RWPE2 (cell line): ENCODE measurements at regions not wholly inside any gene's neighbourhood (a gene's known extent, or its start where the extent isn't known, plus 50 kb on each side); places are given as distances from the start of the nearest gene placed in this dataset.

Experiments used
- ATAC-seq: fragments of 200-7000 bp; cut with Tn5 transposase; 3 replicates; pipeline ENCODE4 v1.9.1; 2021; ENCODE audit warnings: low read depth
- DNase-seq: peaks from one replicate; pipeline ENCODE4 v3.0.0-alpha.2; 2020; ENCODE audit warnings: low spot score
- H3K27ac ChIP-seq: fragments of 450-650 bp; 2 replicates; pipeline ENCODE4 v1.5.1; 2017; ENCODE audit warnings: mild to moderate bottlenecking; ENCODE audit not compliant: poor library complexity, severe bottlenecking
- H3K27me3 ChIP-seq: fragments of 250-450 bp; sonication (Bioruptor Pico); 2 replicates; pipeline ENCODE4 v1.5.1; 2021; ENCODE audit warnings: mild to moderate bottlenecking, moderate library complexity; ENCODE audit not compliant: insufficient read depth, poor library complexity, severe bottlenecking
- H3K36me3 ChIP-seq: fragments of 250-450 bp; sonication (Bioruptor Pico); 2 replicates; pipeline ENCODE4 v1.5.1; 2020; ENCODE audit warnings: low read depth, mild to moderate bottlenecking, moderate library complexity
- H3K4me1 ChIP-seq: fragments of 250-450 bp; sonication (Bioruptor Pico); 2 replicates; pipeline ENCODE4 v1.5.1; 2021; ENCODE audit warnings: mild to moderate bottlenecking, moderate library complexity; ENCODE audit not compliant: insufficient read depth, poor library complexity, severe bottlenecking
- H3K4me3 ChIP-seq: fragments of 250-450 bp; sonication (Bioruptor Pico); 2 replicates; pipeline ENCODE4 v1.5.1; 2021; ENCODE audit warnings: mild to moderate bottlenecking, moderate library complexity; ENCODE audit not compliant: severe bottlenecking
- H3K9me3 ChIP-seq: fragments of 250-450 bp; sonication (Bioruptor Pico); 2 replicates; pipeline ENCODE4 v1.5.1; 2021; ENCODE audit warnings: mild to moderate bottlenecking, moderate library complexity; ENCODE audit not compliant: severe bottlenecking
- CTCF ChIP-seq: fragments of 450-650 bp; IDR thresholded peaks from one replicate; pipeline ENCODE4 v1.5.1; 2017; ENCODE audit warnings: mild to moderate bottlenecking, moderate library complexity; ENCODE audit not compliant: poor library complexity, severe bottlenecking

- no peaks in the 10 kb centered on the region for H3K4me1 ChIP-seq
- H3K9me3 ChIP-seq: no peaks in the 10 kb centered on the region
- peaks cover 2% of the 10 kb centered on the region for H3K27me3 ChIP-seq
- ATAC-seq (no peak), DNase-seq (no peak)
- H3K36me3 ChIP-seq: no peaks in the 10 kb centered on the region
- no peak overlapping the region for H3K4me3 ChIP-seq
- no peak overlapping the region for H3K27ac ChIP-seq
- no peak for TF ChIP-seq CTCF
Measured at GRCh38 chr21:14678973-14679574, 133.0 kb upstream of the SAMSN1 start.

GRCh38 chr21:14677639-14678179 is 131.6 kb upstream of the SAMSN1 start:
- Histone ChIP-seq H3K9me3 (no peaks in the 10 kb centered on the region), H3K27me3 (peaks cover 2% of the 10 kb centered on the region), H3K27ac (no peak overlapping the region), H3K4me3 (no peak overlapping the region), H3K4me1 (no peaks in the 10 kb centered on the region), H3K36me3 (no peaks in the 10 kb centered on the region)
- no peak for DNase-seq
- TF ChIP-seq CTCF: no peak
- ATAC-seq: no peak

- Histone ChIP-seq H3K4me1 (no peaks in the 10 kb centered on the region), H3K9me3 (no peaks in the 10 kb centered on the region), H3K27me3 (peaks cover 2% of the 10 kb centered on the region), H3K27ac (no peak overlapping the region), H3K36me3 (no peaks in the 10 kb centered on the region), H3K4me3 (no peak overlapping the region)
- DNase-seq (no peak), ATAC-seq (no peak)
- TF ChIP-seq CTCF: no peak
Measured at GRCh38 chr21:14677013-14677412, 130.9 kb upstream of the SAMSN1 start.

- Histone ChIP-seq H3K4me3 (no peak overlapping the region), H3K4me1 (no peaks in the 10 kb centered on the region), H3K27ac (no peak overlapping the region), H3K36me3 (no peaks in the 10 kb centered on the region), H3K9me3 (no peaks in the 10 kb centered on the region), H3K27me3 (peaks cover 2% of the 10 kb centered on the region)
- ATAC-seq (no peak), DNase-seq (no peak)
- TF ChIP-seq CTCF: no peak
Measured at GRCh38 chr21:14675774-14676530, 129.8 kb upstream of the SAMSN1 start.

GRCh38 chr21:14673649-14674048 is 127.5 kb upstream of the SAMSN1 start:
- DNase-seq (no peak), ATAC-seq (no peak)
- no peaks in the 10 kb centered on the region for H3K4me1 ChIP-seq

More at GRCh38 chr21:14673649-14674048, 127.5 kb upstream of the SAMSN1 start:
- no peak for TF ChIP-seq CTCF
- H3K27ac ChIP-seq: no peak overlapping the region
- no peaks in the 10 kb centered on the region for H3K36me3 ChIP-seq
- no peaks in the 10 kb centered on the region for H3K9me3 ChIP-seq
- H3K4me3 ChIP-seq: no peak overlapping the region
- peaks cover 2% of the 10 kb centered on the region for H3K27me3 ChIP-seq
